DND-41 (cell line): ENCODE measurements at regions not wholly inside any gene's neighbourhood (a gene's known extent, or its start where the extent isn't known, plus 50 kb on each side); places are given as distances from the start of the nearest gene placed in this dataset.

Source experiments
- CTCF ChIP-seq: IDR thresholded peaks from 2 replicates; pipeline ENCODE4 v1.5.1; 2012; ENCODE audit warnings: borderline replicate concordance, low read length, moderate library complexity, mild to moderate bottlenecking; ENCODE audit not compliant: poor library complexity, severe bottlenecking; ENCODE audit errors: extremely low read depth
- EZH2 ChIP-seq: IDR thresholded peaks from 3 replicates; pipeline ENCODE4 v1.6.1; 2012; ENCODE audit warnings: borderline replicate concordance, low read depth, mild to moderate bottlenecking, moderate library complexity, low read length, inconsistent platforms; ENCODE audit not compliant: severe bottlenecking

DNA sequence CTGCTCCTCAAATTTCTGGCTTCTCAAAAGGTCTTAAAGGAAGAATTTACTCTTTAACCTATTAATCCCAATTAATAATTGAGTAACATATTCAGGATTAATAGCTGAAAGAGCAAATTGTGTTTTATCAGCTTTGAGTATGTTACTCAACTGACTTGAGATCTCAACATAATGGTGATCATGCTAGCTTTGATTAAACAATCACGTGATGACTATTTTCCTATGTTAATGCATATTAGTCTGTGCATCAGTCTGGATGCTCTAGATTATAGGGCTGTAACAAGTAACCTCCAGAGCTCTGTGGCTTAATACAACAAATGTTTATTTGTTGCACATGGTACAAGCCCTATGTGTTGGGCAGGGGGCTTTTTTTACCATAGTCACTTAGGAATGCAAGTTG is 313.4 kb upstream of the BTBD3 start:
- TF ChIP-seq CTCF (no peak), EZH2 (no peak)
